Smooth muscle cell (in vitro differentiated cells): ENCODE measurements at regions not wholly inside any gene's neighbourhood (a gene's known extent, or its start where the extent isn't known, plus 50 kb on each side); places are given as distances from the start of the nearest gene placed in this dataset.
"Not testable (repeated sequence)": the region's sequence is repeated elsewhere in the genome, so short reads cannot be mapped to it uniquely, and the experiment has no call there.

Source experiments
- DNase-seq: peaks from one replicate; lab custom pipeline; 2025; ENCODE audit not compliant: unreplicated experiment; lab: John Stamatoyannopoulos, UW
- H2AFZ ChIP-seq: fragments of 200-600 bp; sonication (generic); 2 replicates; pipeline ENCODE4 v1.6.0; 2016; ENCODE audit warnings: antibody characterized with exemption, low read depth, mild to moderate bottlenecking
- H3F3A ChIP-seq: fragments of 200-600 bp; sonication (generic); 2 replicates; pipeline ENCODE4 v1.6.0; 2017; ENCODE audit warnings: antibody characterized with exemption, low read depth
- H3K27ac ChIP-seq: fragments of 200-600 bp; sonication (generic); 2 replicates; pipeline ENCODE4 v1.5.1; 2016; ENCODE audit warnings: low read depth, mild to moderate bottlenecking
- H3K27me3 ChIP-seq: fragments of 200-600 bp; sonication (generic); 2 replicates; pipeline ENCODE4 v1.6.1; 2016; ENCODE audit warnings: low read depth, mild to moderate bottlenecking
- H3K36me3 ChIP-seq: fragments of 200-600 bp; sonication (generic); 2 replicates; pipeline ENCODE4 v1.5.1; 2016; ENCODE audit warnings: low read depth
- H3K4me1 ChIP-seq: fragments of 200-600 bp; sonication (generic); 2 replicates; pipeline ENCODE4 v1.5.1; 2016; ENCODE audit warnings: low read depth
- H3K4me2 ChIP-seq: fragments of 200-600 bp; sonication (generic); 2 replicates; pipeline ENCODE4 v1.6.0; 2016; ENCODE audit warnings: mild to moderate bottlenecking
- H3K4me3 ChIP-seq: fragments of 200-600 bp; sonication (generic); 2 replicates; pipeline ENCODE4 v1.5.1; 2016; ENCODE audit warnings: mild to moderate bottlenecking
- H3K79me2 ChIP-seq: fragments of 200-600 bp; sonication (generic); 2 replicates; pipeline ENCODE4 v1.6.0; 2016; ENCODE audit warnings: low read depth, mild to moderate bottlenecking
- H3K9ac ChIP-seq: fragments of 200-600 bp; sonication (generic); 2 replicates; pipeline ENCODE4 v1.6.0; 2016; ENCODE audit warnings: low read depth
- H3K9me3 ChIP-seq: fragments of 200-600 bp; sonication (generic); replicated peaks from 2 replicates; pipeline ENCODE4 v1.5.1; 2016; ENCODE audit warnings: low read depth
- H4K20me1 ChIP-seq: fragments of 200-600 bp; sonication (generic); 2 replicates; pipeline ENCODE4 v1.6.0; 2016; ENCODE audit warnings: low read depth
- CTCF ChIP-seq: fragments of 200-600 bp; sonication (generic); IDR thresholded peaks from 2 replicates; pipeline ENCODE4 v1.5.1; 2017; ENCODE audit warnings: borderline replicate concordance, mild to moderate bottlenecking, antibody characterized with exemption; ENCODE audit not compliant: insufficient read depth, poor library complexity, severe bottlenecking
- WGBS: methylation state at CpG from one replicate; pipeline ENCODE4 v1.1.7; 2016; ENCODE audit warnings: low lambda C conversion rate; 5-methylcytosine and 5-hydroxymethylcytosine counted together

- Histone ChIP-seq H3K9ac (no peak overlapping the region), H3K27me3 (no peaks in the 10 kb centered on the region), H3F3A (no peaks in the 10 kb centered on the region), H3K79me2 (no peaks in the 10 kb centered on the region), H3K27ac (no peak overlapping the region), H3K4me3 (no peak overlapping the region), H3K4me2 (no peak overlapping the region), H3K9me3 (no peaks in the 10 kb centered on the region), H3K36me3 (no peaks in the 10 kb centered on the region), H4K20me1 (no peaks in the 10 kb centered on the region), H3K4me1 (no peaks in the 10 kb centered on the region), H2AFZ (no peak overlapping the region)
- WGBS: 86% methylated on average over 5 of the region's 5 CpGs
- no peak for DNase-seq
- TF ChIP-seq CTCF: no peak
Measured at GRCh38 chr6:4426968-4427367, 291.6 kb upstream of the ECI2 start.

- H3K27ac ChIP-seq: no peak overlapping the region
- no peaks in the 10 kb centered on the region for H3F3A ChIP-seq
- no peak overlapping the region for H3K4me3 ChIP-seq
- DNase-seq: no peak
- H3K9me3 ChIP-seq: no peaks in the 10 kb centered on the region
- no peak for TF ChIP-seq CTCF
- no peaks in the 10 kb centered on the region for H3K79me2 ChIP-seq
- no peaks in the 10 kb centered on the region for H4K20me1 ChIP-seq
- no peak overlapping the region for H3K4me2 ChIP-seq
- H3K9ac ChIP-seq: no peak overlapping the region
- H3K36me3 ChIP-seq: no peaks in the 10 kb centered on the region
- no peaks in the 10 kb centered on the region for H3K27me3 ChIP-seq
- 60% methylated on average over 2 of the region's 2 CpGs for WGBS
- H3K4me1 ChIP-seq: no peaks in the 10 kb centered on the region
- H2AFZ ChIP-seq: no peak overlapping the region
Measured at GRCh38 chr6:4421837-4422236, 286.5 kb upstream of the ECI2 start.

GRCh38 chr6:4420160-4420865 lies 284.9 kb upstream of the ECI2 start:
- no peak for TF ChIP-seq CTCF
- Histone ChIP-seq H2AFZ (peak overlapping the region; percentile 39), H3K27ac (no peak overlapping the region), H3K36me3 (no peaks in the 10 kb centered on the region), H3K27me3 (no peaks in the 10 kb centered on the region), H3K79me2 (no peaks in the 10 kb centered on the region), H3K9me3 (no peaks in the 10 kb centered on the region), H4K20me1 (no peaks in the 10 kb centered on the region), H3K4me2 (no peak overlapping the region), H3K9ac (no peak overlapping the region), H3K4me3 (no peak overlapping the region), H3F3A (no peaks in the 10 kb centered on the region), H3K4me1 (no peaks in the 10 kb centered on the region)
- no peak for DNase-seq
- 46% methylated on average over 4 of the region's 4 CpGs for WGBS

- Histone ChIP-seq H4K20me1 (no peaks in the 10 kb centered on the region), H3F3A (no peaks in the 10 kb centered on the region), H3K4me3 (no peak overlapping the region), H3K36me3 (no peaks in the 10 kb centered on the region), H3K27me3 (no peaks in the 10 kb centered on the region), H3K79me2 (no peaks in the 10 kb centered on the region), H3K4me1 (no peaks in the 10 kb centered on the region), H2AFZ (no peak overlapping the region), H3K4me2 (no peak overlapping the region), H3K9ac (no peak overlapping the region), H3K27ac (no peak overlapping the region), H3K9me3 (no peaks in the 10 kb centered on the region)
- no peak for DNase-seq
- WGBS: 100% methylated on average over 1 of the region's 1 CpG
- no peak for TF ChIP-seq CTCF
Measured at GRCh38 chr6:4415549-4415948, 280.2 kb upstream of the ECI2 start.

GRCh38 chr6:4414078-4414477 lies 278.7 kb upstream of the ECI2 start:
- 75% methylated on average over 5 of the region's 6 CpGs for WGBS
- not testable (repeated sequence) for H3K79me2 ChIP-seq, H3F3A ChIP-seq, H3K9me3 ChIP-seq, H2AFZ ChIP-seq, H3K4me2 ChIP-seq, H4K20me1 ChIP-seq, H3K27ac ChIP-seq, H3K36me3 ChIP-seq, DNase-seq, H3K9ac ChIP-seq, H3K4me3 ChIP-seq, H3K4me1 ChIP-seq, H3K27me3 ChIP-seq
